HG02678 (cell line): ENCODE measurements at regions not wholly inside any gene's neighbourhood (a gene's known extent, or its start where the extent isn't known, plus 50 kb on each side); places are given as distances from the start of the nearest gene placed in this dataset.

ENCODE experiments used
- ATAC-seq: cut with Tn5 transposase; IDR thresholded peaks from one replicate; pipeline ENCODE4 v1.9.1; 2021; ENCODE audit warnings: mild to moderate bottlenecking, moderate library complexity; ENCODE audit not compliant: unreplicated experiment

GRCh38 chr12:93042283-93042682 lies 113.2 kb upstream of the EEA1 start:
- no peak for ATAC-seq

- ATAC-seq = no peak
These were observed 113.6 kb upstream of the EEA1 start for GRCh38 chr12:93042684-93043083.

- no peak for ATAC-seq
These were observed 114.2 kb upstream of the EEA1 start for GRCh38 chr12:93043192-93043876.

DNA sequence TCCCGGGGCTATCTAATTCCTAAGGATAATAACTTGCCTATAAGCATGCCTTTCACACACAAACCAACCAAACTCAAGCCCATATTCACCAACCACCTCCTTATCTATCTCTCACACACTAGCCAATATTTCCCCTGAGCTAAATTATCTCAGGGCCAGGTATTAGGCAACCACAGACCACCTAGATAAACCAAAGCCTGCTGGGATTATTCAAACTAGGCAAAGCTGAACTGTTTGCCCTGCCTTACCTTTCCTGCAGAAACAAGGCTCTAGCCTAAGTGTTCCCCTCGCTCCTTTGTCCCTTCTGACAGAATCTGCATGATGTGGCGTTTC lies 114.7 kb upstream of the EEA1 start:
- ATAC-seq = no peak

DNA sequence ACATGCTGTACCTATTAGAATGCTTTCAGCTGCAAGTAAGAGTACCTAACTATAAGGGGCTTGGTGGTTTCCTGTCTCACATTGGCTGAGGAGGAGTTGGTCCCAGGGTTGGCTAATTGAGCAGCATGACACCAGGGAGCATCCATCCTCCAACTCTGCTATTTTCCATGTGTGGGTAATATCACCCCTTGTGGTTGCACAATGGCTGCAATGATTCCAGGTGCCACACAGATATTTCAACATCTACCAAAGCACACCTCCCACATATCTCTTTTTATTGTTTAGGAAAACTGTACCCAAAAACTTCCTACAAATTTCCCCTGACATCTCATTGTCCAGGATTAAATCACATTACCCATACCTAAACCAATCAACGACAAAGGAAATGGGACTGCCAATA lies 118.0 kb upstream of the EEA1 start:
- no peak for ATAC-seq

- no peak for ATAC-seq
These were observed 119.6 kb upstream of the EEA1 start for GRCh38 chr12:93048656-93049055.

DNA sequence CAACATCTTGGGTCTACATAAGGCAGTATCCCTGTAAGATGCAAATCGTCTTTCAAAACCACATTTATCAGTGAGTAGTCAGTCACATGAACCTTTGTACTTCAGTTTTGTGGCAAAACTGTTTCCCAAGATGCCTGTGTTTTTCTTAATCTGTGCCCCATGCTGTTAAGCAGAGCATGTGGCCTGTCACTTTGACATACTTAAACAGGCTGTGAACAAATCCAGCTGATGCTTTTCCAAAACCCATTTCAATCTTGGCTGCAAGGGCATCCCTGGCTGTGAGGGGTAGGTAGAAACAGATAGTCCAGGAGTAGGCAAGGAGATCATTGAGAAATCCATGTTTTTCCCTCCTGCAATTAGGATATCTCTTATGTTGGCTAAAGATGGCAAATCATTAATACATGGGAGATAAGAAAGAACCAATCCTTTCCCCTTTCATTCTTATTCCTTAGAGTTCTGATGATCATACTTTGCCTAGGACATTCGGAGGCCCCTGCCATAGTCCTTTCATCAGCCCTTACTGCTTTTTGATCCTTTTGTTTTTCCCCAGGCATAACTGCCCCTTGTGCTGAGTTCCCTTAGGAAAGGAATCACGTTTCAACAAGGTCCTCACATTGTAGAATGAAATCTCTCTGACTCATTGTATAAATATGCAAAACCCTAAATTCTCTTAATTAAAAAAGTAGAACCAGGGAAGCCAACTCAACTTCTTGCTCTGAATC lies 121.1 kb upstream of the EEA1 start:
- no peak for ATAC-seq

DNA sequence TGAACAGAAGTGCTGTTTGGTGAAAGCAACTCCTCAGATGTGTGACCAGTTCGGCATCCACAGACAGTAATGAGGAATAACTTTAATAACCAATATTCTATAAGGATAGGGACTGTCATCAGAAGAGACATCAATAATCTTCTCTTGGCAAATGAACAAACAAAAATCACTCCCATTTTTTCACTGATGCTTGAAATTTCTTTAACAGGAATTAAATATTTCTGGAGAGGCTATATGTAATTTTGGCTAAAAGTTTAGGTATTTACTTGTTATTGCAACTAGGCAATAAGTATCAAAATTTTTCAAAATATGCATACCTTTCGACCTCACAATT lies 121.6 kb upstream of the EEA1 start:
- no peak for ATAC-seq

DNA sequence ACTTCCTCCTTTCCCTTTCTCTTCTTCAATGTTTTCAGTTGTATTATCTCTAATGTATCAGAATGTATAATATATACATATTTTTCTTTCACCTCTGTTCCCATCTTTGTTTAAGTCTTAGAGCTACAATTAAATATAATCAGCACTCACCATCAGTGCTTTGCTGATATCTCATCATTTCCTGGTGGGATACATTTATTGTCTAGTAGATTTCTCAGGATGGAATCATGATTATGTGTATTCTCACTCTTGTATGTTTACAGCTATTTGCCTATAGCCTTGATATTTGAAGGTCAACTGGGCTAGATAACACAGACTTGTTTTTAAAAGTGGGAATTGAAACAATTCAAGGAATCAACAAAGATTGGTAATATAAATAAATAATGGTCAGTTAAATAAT lies 124.9 kb upstream of the EEA1 start:
- no peak for ATAC-seq

- no peak for ATAC-seq
These were observed 126.1 kb upstream of the EEA1 start for GRCh38 chr12:93055221-93055620.

DNA sequence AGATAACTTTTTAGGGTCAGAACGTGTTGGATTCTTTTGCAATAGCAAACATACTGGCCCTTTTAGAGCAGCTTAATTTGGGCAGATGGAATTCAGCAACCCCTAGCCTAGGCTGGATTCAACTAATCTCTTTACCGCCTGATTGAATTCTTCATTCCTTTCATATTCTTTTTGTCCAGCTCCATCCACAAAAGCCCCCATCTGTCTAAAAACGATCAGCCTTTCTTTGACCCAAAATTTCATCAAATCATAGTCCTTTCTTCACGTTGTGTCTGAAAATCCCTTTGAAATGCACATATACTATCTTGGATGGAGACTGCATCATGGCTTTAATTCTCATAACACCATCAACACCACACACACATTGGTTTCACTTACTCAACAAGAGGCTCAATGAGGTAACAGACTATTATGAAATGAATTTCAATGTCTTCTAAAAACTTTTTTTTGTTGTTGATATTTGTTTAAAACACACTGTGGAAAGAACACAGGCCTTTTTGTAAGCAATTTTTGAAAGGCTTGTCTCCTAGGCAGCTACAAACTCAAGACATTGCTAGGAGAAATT lies 128.0 kb upstream of the EEA1 start:
- no peak for ATAC-seq

DNA sequence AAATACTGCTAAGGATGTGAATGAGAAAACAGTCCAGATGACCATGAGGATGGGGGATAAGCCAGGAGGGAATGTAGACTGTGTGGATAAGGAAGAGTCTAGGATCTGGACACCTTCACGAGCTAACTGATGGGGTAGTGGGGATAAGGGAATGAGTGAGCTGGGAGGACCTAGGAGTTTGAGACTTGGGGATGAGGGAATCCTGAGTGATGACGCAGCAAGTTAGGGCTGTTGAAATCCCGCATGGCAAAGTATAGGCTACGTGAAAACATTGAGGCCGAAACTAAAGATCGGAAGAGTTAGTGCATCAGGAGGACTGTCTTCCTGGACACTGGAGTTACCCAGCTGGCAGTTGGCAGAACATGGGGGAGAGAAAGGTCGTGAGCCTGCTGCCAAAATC lies 129.2 kb upstream of the EEA1 start:
- no peak for ATAC-seq

DNA sequence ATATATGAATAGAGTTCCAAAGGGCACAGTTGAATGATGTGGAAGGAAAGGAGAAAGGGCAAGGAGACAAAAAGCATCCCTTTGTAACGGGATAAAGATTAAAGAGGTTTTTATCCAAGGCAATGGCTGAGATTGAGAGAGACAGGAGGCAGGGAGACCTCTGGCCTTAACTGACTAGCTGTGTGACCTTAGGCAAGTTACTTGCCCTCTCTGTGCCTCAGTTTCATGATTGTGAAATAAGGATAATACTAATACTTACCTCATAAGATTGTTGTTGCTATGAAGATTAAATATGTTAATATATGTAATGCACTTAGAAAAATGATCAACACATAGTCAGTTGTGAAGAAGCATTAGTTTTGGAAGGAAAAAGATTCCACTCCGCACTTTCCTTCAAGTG lies 130.2 kb upstream of the EEA1 start:
- no peak for ATAC-seq

- peak; percentile 98 for ATAC-seq
These were observed 131.0 kb upstream of the EEA1 start for GRCh38 chr12:93059925-93060665.

DNA sequence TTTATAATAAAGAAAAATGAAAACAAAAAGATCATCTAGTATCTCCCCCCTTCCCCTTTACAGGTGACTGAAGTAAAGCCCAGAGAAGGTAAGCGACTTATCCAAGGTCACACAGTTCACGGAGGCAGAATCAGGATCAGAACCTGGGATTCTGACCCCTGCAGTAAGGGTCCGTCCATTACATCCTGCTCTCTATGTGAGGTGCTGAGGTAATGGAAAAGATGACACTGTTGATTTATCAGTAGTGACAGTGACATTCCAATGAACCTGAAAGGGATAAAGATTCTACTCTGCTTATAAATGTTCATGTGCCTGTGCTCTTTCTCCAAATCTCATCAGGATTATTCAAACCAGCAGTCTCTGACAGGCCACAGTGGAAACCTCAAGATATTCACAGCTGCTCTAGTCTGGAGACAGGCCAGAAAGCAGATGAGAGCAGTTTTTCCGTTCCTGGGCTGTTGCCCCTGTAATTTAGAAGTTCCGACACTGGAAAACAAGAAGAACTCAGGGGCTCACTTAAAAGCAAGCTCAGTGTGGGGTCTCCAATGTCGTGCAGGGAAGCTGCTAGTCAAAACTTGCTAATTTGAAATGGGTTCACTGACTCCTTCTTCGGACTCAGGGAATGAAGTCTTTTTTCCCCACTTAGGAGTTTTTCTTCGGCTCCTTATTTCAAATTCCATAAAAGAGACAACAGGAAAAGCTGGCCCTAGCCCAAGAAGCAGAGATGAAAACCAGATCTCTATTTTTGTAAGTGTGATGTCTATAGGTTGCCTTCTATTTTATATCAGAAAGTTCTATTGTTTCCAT lies 131.8 kb upstream of the EEA1 start:
- ATAC-seq = peak; percentile 49

DNA sequence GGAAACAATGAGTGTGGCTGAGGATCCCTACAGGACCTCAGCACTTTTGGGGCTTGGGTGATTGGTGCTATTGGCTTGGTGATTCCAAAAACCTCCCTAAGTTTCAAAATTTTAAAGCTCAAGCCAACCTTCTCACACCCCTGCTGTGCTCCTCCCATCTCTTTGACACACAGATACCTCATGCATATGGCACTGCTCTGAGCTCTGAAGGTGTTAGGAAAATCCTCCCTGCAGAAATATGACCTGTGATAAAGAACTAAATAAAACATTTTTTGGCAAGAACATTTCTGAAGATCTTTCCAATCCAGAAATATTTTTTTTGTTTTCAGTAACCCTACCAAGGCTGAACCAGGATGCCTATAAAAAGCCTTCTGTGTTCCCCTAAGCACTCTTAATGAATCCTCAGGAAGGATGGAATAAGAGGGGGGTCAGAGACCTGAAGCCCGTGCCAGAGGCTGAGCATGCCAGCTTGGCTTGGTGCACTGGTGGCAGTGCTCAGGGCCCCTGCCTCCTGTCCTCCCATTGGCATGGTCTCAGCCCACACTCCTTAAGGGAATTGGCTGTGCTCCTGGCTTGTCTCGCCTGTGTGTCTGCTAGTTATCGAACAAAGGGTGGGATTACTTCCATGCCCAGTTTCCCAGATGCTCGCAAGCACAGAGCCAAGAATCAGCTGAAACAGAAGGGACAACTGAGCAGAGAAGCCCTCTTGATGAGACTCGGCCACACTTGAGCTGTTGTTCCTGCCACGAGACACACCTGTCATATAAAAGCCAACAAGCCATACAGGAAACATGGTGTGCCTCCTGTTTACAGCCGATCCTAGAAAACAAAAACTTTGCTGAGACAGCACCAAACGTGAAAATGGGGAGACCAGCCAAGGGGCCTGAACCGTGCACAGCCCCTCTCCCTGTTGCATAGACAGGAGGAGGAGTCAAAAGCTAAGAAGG lies 132.7 kb upstream of the EEA1 start:
- ATAC-seq = no peak

DNA sequence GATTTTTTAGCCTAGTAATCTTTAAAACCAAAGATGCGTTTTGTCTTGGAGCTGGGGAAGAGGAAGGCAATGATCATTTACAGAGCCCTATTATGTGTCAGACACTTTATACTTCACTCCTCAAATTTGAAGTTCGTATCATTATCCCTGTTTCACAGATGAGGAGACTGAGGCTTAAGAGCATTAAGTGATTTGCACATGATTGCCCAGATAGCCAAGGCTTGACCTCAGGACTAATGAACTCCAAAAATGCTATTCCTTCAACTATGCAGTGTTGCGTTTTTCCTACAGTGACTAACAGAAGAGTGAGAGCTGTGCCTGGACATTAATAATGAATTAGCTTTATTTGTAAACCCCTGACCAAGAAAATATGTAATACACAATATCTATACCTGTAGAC lies 136.8 kb upstream of the EEA1 start:
- no peak for ATAC-seq

- ATAC-seq = no peak
These were observed 143.2 kb upstream of the EEA1 start for GRCh38 chr12:93072340-93072739.

- ATAC-seq = no peak
These were observed 144.2 kb upstream of the EEA1 start for GRCh38 chr12:93073324-93073723.

DNA sequence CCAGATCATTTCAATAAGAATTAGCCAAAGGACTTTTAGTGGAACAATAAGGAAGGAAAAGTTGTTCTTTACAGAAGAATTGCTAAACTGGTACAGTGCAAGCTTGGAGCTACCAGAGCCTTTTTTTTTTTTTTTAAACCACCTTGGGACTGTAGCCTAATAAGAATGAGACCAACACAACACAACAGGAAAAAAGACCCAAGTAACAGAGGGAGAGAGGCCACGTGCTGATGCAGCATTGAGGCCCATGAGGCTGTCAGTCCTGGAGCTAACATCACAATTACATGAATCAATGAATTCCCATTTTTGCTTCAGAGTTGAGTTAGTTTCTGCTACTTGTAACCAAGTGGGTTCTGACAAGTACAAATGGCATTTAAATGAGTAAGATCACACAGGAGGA lies 149.0 kb upstream of the EEA1 start:
- no peak for ATAC-seq
